Smooth muscle cell (in vitro differentiated cells): ENCODE measurements at regions not wholly inside any gene's neighbourhood (a gene's known extent, or its start where the extent isn't known, plus 50 kb on each side); places are given as distances from the start of the nearest gene placed in this dataset.
A peak's percentile ranks its signal among the peaks of the same experiment; 100 is the strongest.

ENCODE experiments used
- DNase-seq: peaks from one replicate; lab custom pipeline; 2025; ENCODE audit not compliant: unreplicated experiment; lab: John Stamatoyannopoulos, UW
- H2AFZ ChIP-seq: fragments of 200-600 bp; sonication (generic); 2 replicates; pipeline ENCODE4 v1.6.0; 2016; ENCODE audit warnings: antibody characterized with exemption, low read depth, mild to moderate bottlenecking
- H3F3A ChIP-seq: fragments of 200-600 bp; sonication (generic); 2 replicates; pipeline ENCODE4 v1.6.0; 2017; ENCODE audit warnings: antibody characterized with exemption, low read depth
- H3K27ac ChIP-seq: fragments of 200-600 bp; sonication (generic); 2 replicates; pipeline ENCODE4 v1.5.1; 2016; ENCODE audit warnings: low read depth, mild to moderate bottlenecking
- H3K27me3 ChIP-seq: fragments of 200-600 bp; sonication (generic); 2 replicates; pipeline ENCODE4 v1.6.1; 2016; ENCODE audit warnings: low read depth, mild to moderate bottlenecking
- H3K36me3 ChIP-seq: fragments of 200-600 bp; sonication (generic); 2 replicates; pipeline ENCODE4 v1.5.1; 2016; ENCODE audit warnings: low read depth
- H3K4me1 ChIP-seq: fragments of 200-600 bp; sonication (generic); 2 replicates; pipeline ENCODE4 v1.5.1; 2016; ENCODE audit warnings: low read depth
- H3K4me2 ChIP-seq: fragments of 200-600 bp; sonication (generic); 2 replicates; pipeline ENCODE4 v1.6.0; 2016; ENCODE audit warnings: mild to moderate bottlenecking
- H3K4me3 ChIP-seq: fragments of 200-600 bp; sonication (generic); 2 replicates; pipeline ENCODE4 v1.5.1; 2016; ENCODE audit warnings: mild to moderate bottlenecking
- H3K79me2 ChIP-seq: fragments of 200-600 bp; sonication (generic); 2 replicates; pipeline ENCODE4 v1.6.0; 2016; ENCODE audit warnings: low read depth, mild to moderate bottlenecking
- H3K9ac ChIP-seq: fragments of 200-600 bp; sonication (generic); 2 replicates; pipeline ENCODE4 v1.6.0; 2016; ENCODE audit warnings: low read depth
- H3K9me3 ChIP-seq: fragments of 200-600 bp; sonication (generic); replicated peaks from 2 replicates; pipeline ENCODE4 v1.5.1; 2016; ENCODE audit warnings: low read depth
- H4K20me1 ChIP-seq: fragments of 200-600 bp; sonication (generic); 2 replicates; pipeline ENCODE4 v1.6.0; 2016; ENCODE audit warnings: low read depth
- WGBS: methylation state at CpG from one replicate; pipeline ENCODE4 v1.1.7; 2016; ENCODE audit warnings: low lambda C conversion rate; 5-methylcytosine and 5-hydroxymethylcytosine counted together
- TF ChIP-seq, protein P1 (sequence below): fragments of 200-600 bp; sonication (generic); IDR thresholded peaks from 2 replicates; pipeline ENCODE4 v1.5.1; 2017; ENCODE audit warnings: borderline replicate concordance, mild to moderate bottlenecking, antibody characterized with exemption; ENCODE audit not compliant: insufficient read depth, poor library complexity, severe bottlenecking

DNA sequence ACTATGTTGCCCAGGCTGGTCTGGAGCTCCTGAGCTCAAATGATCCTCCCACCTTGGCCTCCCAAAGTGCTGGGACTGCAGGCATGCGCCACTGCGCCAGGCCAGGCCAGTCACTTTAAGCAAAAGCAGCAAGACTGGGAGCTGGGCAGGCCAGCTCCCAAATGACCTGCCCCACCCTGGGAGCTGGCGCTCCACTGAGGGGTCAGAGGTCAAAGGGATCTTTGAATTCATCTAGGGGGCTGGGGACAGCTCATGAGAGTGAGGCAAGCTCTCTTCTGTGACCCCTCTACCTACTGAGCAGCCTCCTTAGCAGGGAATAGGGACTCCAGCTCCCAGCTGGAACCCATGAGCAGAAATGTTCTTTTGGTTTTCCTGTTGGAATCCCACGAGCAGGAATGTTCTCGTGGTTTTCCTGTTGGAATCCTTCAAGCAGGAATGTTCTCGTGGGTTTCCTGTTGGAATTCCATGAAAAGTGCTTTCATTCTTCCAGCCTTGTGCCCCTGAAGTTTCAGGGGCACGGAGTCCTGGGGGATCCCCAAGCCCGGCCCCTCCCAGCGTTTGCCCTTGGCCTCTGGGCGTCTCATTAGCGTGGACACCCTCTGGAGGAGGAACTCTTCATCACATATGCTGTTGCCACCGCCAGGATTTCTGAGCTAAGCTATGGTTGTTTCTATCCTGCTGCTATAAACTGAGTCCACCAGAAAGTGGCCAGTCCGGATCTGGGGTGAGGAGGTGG lies 162.0 kb upstream of the HAAO start:
- Histone ChIP-seq H3K27me3 (no peaks in the 10 kb centered on the region), H3K27ac (no peak overlapping the region), H3K4me3 (no peak overlapping the region), H3K79me2 (no peaks in the 10 kb centered on the region), H3K9me3 (no peaks in the 10 kb centered on the region), H2AFZ (no peak overlapping the region), H3K4me1 (peaks cover 4% of the 10 kb centered on the region), H3K9ac (no peak overlapping the region), H3K36me3 (no peaks in the 10 kb centered on the region), H3K4me2 (peak overlapping the region; percentile 50), H4K20me1 (no peaks in the 10 kb centered on the region), H3F3A (no peaks in the 10 kb centered on the region)
- DNase-seq, result no peak
- TF ChIP-seq, protein P1, sequence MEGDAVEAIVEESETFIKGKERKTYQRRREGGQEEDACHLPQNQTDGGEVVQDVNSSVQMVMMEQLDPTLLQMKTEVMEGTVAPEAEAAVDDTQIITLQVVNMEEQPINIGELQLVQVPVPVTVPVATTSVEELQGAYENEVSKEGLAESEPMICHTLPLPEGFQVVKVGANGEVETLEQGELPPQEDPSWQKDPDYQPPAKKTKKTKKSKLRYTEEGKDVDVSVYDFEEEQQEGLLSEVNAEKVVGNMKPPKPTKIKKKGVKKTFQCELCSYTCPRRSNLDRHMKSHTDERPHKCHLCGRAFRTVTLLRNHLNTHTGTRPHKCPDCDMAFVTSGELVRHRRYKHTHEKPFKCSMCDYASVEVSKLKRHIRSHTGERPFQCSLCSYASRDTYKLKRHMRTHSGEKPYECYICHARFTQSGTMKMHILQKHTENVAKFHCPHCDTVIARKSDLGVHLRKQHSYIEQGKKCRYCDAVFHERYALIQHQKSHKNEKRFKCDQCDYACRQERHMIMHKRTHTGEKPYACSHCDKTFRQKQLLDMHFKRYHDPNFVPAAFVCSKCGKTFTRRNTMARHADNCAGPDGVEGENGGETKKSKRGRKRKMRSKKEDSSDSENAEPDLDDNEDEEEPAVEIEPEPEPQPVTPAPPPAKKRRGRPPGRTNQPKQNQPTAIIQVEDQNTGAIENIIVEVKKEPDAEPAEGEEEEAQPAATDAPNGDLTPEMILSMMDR, result no peak
- 68% methylated on average over 13 of the region's 13 CpGs for WGBS

DNA sequence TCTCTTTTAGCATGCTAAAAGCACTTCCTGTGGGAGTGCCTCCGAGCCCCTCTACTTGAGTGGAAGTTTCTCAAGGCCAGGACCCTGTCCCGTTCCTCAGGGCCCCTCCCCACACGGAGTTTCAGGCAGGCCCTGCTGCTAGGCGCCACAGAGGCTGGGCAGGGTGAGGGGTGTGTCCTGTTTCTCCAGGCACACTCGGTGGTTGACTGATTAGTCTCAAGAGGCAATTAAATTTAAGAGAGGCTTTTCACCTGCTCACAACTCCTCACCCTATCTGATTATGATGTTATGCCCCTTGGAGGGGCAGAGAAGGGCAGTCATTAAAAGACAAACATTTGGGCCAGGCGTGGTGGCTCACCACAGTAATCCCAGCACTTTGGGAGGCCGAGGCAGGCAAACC lies 160.8 kb upstream of the HAAO start:
- Histone ChIP-seq H3K4me2 (no peak overlapping the region), H2AFZ (no peak overlapping the region), H3K9ac (no peak overlapping the region), H3K27me3 (no peaks in the 10 kb centered on the region), H3F3A (no peaks in the 10 kb centered on the region), H3K9me3 (no peaks in the 10 kb centered on the region), H3K4me3 (no peak overlapping the region), H3K36me3 (no peaks in the 10 kb centered on the region), H4K20me1 (no peaks in the 10 kb centered on the region), H3K27ac (no peak overlapping the region), H3K4me1 (peaks cover 4% of the 10 kb centered on the region), H3K79me2 (no peaks in the 10 kb centered on the region)
- TF ChIP-seq, protein P1, result no peak
- 77% methylated on average over 7 of the region's 7 CpGs for WGBS
- no peak for DNase-seq

DNA sequence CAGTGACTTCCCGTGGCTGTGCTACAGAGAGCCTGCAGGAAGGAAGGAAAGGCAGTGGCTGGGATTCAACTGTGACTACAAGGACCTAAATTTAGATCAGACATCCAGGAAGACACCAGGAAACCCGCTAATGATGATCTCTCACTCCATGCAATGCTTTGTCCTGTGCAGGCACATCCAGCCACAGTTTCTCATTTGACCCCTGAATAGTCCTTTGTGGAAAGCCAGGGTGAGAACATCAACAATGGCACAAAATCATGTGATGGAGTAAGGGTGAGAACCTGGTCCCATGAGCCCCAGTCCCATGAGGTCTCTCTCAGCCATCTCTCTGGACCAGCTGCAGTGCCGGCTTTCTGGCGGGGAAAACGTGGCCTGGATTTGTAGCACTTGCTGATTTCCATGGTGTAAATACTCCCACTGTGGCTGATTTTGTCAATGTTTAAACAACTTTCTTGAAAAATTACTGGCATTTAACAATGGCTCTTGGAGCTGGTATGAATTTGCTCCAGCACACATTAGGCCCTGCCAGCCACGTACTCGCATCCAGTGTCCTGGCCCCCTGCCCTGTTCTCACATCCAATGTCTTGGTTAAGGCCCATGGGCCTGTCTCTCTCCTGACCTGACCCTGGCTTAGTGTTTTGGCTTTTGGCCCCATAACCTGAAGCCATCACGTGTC lies 159.0 kb upstream of the HAAO start:
- Histone ChIP-seq H4K20me1 (no peaks in the 10 kb centered on the region), H3K9ac (no peak overlapping the region), H3K79me2 (no peaks in the 10 kb centered on the region), H3K36me3 (no peaks in the 10 kb centered on the region), H3K4me1 (peaks cover 4% of the 10 kb centered on the region), H3K27ac (no peak overlapping the region), H3K4me2 (no peak overlapping the region), H3K4me3 (no peak overlapping the region), H3F3A (peaks cover 3% of the 10 kb centered on the region), H3K27me3 (no peaks in the 10 kb centered on the region), H2AFZ (no peak overlapping the region), H3K9me3 (no peaks in the 10 kb centered on the region)
- TF ChIP-seq, protein P1, result no peak
- no peak for DNase-seq
- WGBS, result 91% methylated on average over 8 of the region's 8 CpGs
